A673 (cell line): ENCODE measurements at regions not wholly inside any gene's neighbourhood (a gene's known extent, or its start where the extent isn't known, plus 50 kb on each side); places are given as distances from the start of the nearest gene placed in this dataset.

Experiments
- BruUV-seq: library from RNA; stranded (reverse); fragments of 400-500 nt; replicated peaks from 2 replicates; lab custom pipeline; 2021; lab: Mats Ljungman, UMichigan
- CTCF ChIA-PET: fragments of 300-600 bp; sonication (Branson Sonifier 250); formaldehyde crosslinking; loops from one replicate; lab custom pipeline; 2022; ENCODE audit warnings: antibody characterized with exemption; lab: Charles Lee
- POLR2A ChIA-PET: fragments of 300-600 bp; sonication (Branson Sonifier 250); formaldehyde crosslinking; loops from one replicate; lab custom pipeline; 2022; ENCODE audit warnings: antibody characterized with exemption; ENCODE audit not compliant: low non-redundant PET; lab: Charles Lee
- DNase-seq: peaks from one replicate; pipeline ENCODE4 v3.0.0-alpha.2; 2015; ENCODE audit warnings: low spot score
- H3K27ac ChIP-seq: fragments of 200-600 bp; sonication (generic); 2 replicates; pipeline ENCODE4 v1.5.1; 2016; ENCODE audit warnings: mixed run types, low read depth, mild to moderate bottlenecking, mixed read lengths, antibody characterized with exemption, low read length; ENCODE audit not compliant: poor library complexity, severe bottlenecking
- H3K27me3 ChIP-seq: fragments of 200-600 bp; sonication (generic); replicated peaks from 2 replicates; pipeline ENCODE4 v1.6.1; 2017; ENCODE audit warnings: mixed run types, low read depth, mild to moderate bottlenecking, mixed read lengths, antibody characterized with exemption, low read length; ENCODE audit not compliant: insufficient read depth, poor library complexity
- H3K36me3 ChIP-seq: fragments of 200-600 bp; sonication (generic); 2 replicates; pipeline ENCODE4 v1.6.1; 2016; ENCODE audit warnings: mixed run types, mild to moderate bottlenecking, mixed read lengths, antibody characterized with exemption, low read length; ENCODE audit not compliant: insufficient read depth, poor library complexity, severe bottlenecking
- H3K4me1 ChIP-seq: fragments of 200-600 bp; sonication (generic); 2 replicates; pipeline ENCODE4 v1.6.1; 2017; ENCODE audit warnings: mixed run types, mild to moderate bottlenecking, mixed read lengths, antibody characterized with exemption, low read length; ENCODE audit not compliant: insufficient read depth, poor library complexity, severe bottlenecking
- H3K4me3 ChIP-seq: fragments of 200-600 bp; sonication (generic); 2 replicates; pipeline ENCODE4 v1.5.1; 2016; ENCODE audit warnings: low read depth, mixed run types, mild to moderate bottlenecking, mixed read lengths, low read length; ENCODE audit not compliant: poor library complexity, severe bottlenecking
- H3K9me3 ChIP-seq: fragments of 200-600 bp; sonication (generic); 2 replicates; pipeline ENCODE4 v1.6.1; 2016; ENCODE audit warnings: mixed run types, low read depth, mild to moderate bottlenecking, mixed read lengths, antibody characterized with exemption, low read length; ENCODE audit not compliant: poor library complexity, severe bottlenecking
- EZH2 ChIP-seq: fragments of 200-600 bp; sonication (generic); IDR thresholded peaks from 2 replicates; pipeline ENCODE4 v1.6.1; 2017; ENCODE audit warnings: borderline replicate concordance, low read depth, mild to moderate bottlenecking, mixed read lengths, antibody characterized with exemption, low read length; ENCODE audit not compliant: poor library complexity, severe bottlenecking
- intact Hi-C: fragments of 100-400 bp; cut with micrococcal nuclease; formaldehyde crosslinking; loops from one replicate; pipeline ENCODE4 v1.10.0; 2022; ENCODE audit not compliant: unreplicated experiment
- TF ChIP-seq, protein P1 (sequence below): fragments of 300-800, 200-600 bp; sonication (generic); conservative IDR thresholded peaks from 2 replicates; pipeline ENCODE4 v1.5.1; 2017; ENCODE audit warnings: low read depth, mild to moderate bottlenecking, antibody characterized with exemption, low read length, moderate library complexity, mixed read lengths

DNA sequence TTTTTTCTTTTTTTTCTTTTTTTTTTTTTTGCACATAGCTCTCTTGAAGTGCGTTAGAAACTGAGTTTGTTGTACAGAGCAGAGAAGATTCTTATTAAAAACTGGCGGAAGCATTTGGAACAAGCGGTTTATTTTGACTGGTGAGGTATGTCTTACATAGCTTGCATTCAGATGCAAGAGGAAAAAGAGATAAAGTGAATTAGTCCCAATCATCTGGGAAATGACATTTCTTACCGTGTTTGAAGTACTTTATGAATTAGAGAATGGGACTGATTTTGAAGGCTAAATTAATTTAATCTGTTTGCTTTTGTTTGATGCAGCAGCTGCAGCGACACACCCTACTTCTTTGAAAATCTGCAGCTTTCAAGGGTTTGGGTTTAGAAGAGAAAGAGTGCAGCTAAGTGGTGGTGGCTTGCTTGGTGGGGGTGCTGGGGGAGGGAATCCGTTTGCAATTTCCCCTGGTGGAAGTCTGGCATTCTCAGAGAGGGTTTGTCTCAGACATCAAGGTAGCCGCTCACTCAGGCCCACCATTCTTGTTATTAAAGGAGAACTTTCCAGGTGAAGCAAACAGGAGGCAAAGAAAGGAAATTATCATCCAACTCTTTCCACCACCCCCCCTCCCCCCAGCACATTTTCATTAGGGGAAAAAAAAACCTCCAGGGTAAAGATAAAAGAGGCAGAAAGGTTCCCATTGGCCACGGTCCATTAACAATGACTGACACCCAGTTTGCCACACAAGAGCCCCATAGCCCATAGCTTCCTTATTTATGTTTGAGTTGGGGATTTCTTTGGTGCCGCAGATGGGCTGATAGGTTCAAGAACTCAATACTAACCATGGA, 231.7 kb downstream of the SKIDA1 start:
- CTCF ChIA-PET: interaction anchor here (0.8 kb wide), 1 partner anchor 203 kb away, joined by 4 read pairs; no protein-coding TSS in a partner anchor
- Histone ChIP-seq H3K4me1 (peaks cover 35% of the 10 kb centered on the region), H3K27me3 (no peaks in the 10 kb centered on the region), H3K36me3 (no peaks in the 10 kb centered on the region), H3K4me3 (peak overlapping the region; percentile 32), H3K9me3 (no peaks in the 10 kb centered on the region), H3K27ac (peak overlapping the region; percentile 85)
- TF ChIP-seq, protein P1, sequence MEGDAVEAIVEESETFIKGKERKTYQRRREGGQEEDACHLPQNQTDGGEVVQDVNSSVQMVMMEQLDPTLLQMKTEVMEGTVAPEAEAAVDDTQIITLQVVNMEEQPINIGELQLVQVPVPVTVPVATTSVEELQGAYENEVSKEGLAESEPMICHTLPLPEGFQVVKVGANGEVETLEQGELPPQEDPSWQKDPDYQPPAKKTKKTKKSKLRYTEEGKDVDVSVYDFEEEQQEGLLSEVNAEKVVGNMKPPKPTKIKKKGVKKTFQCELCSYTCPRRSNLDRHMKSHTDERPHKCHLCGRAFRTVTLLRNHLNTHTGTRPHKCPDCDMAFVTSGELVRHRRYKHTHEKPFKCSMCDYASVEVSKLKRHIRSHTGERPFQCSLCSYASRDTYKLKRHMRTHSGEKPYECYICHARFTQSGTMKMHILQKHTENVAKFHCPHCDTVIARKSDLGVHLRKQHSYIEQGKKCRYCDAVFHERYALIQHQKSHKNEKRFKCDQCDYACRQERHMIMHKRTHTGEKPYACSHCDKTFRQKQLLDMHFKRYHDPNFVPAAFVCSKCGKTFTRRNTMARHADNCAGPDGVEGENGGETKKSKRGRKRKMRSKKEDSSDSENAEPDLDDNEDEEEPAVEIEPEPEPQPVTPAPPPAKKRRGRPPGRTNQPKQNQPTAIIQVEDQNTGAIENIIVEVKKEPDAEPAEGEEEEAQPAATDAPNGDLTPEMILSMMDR: no peak
- TF ChIP-seq EZH2: no peak
- BruUV-seq: no TSS peak
- DNase-seq: peak; percentile 48
- POLR2A ChIA-PET: no interaction called here
- intact Hi-C loops: loop anchor here (5.0 to 10.0 kb wide), 2 partner anchors 44 to 81 kb away; no protein-coding TSS in a partner anchor

DNA sequence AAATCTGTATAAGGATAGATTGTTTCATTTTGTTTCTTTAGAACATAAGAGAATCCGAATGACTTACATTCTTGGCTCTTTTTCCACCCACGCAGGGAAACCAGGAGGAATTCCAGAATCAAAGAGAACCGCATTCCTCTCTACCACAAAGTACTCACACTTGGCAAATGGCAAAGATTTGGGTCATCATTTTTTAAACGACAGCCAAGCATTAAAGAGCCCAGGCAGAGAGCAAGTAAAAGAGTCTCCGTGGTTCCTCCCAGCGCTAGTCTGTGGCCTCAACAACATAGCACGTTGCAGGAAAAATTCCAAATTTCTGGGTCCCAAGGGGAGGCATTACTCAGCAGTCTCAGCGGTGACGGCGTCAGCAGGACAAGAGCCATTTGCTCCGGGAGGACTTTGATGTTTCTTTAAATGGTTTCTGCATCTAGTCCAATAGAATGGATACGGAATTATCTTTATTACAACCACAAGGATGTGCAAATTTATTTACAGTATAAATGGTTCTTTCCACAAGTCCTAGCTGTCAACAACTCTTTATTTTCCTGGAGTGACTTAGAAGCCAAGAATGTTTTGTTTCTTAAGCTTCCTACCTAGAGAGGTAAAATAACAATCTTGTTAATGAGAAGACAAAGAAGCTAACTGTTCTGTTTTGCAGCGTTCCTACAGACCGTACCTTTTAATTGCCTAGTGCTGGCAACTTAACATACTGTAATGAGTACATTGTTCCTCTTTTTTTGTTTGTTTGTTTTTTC, 232.5 kb downstream of the SKIDA1 start:
- H3K27me3 ChIP-seq: no peaks in the 10 kb centered on the region
- H3K4me3 ChIP-seq: peak overlapping the region; percentile 32
- H3K9me3 ChIP-seq: no peaks in the 10 kb centered on the region
- peak overlapping the region; percentile 85 for H3K27ac ChIP-seq
- ChIA-PET POLR2A (no interaction called here), CTCF (interaction anchor here (0.8 kb wide), 1 partner anchor 204 kb away, joined by 4 read pairs; no protein-coding TSS in a partner anchor)
- TF ChIP-seq EZH2: no peak
- TF ChIP-seq, protein P1: no peak
- BruUV-seq: TSS peak; percentile 94
- H3K36me3 ChIP-seq: no peaks in the 10 kb centered on the region
- DNase-seq: peak; percentile 98
- intact Hi-C loops: loop anchor here (5.0 to 10.0 kb wide), 2 partner anchors 44 to 82 kb away; no protein-coding TSS in a partner anchor
- H3K4me1 ChIP-seq: peaks cover 33% of the 10 kb centered on the region

DNA sequence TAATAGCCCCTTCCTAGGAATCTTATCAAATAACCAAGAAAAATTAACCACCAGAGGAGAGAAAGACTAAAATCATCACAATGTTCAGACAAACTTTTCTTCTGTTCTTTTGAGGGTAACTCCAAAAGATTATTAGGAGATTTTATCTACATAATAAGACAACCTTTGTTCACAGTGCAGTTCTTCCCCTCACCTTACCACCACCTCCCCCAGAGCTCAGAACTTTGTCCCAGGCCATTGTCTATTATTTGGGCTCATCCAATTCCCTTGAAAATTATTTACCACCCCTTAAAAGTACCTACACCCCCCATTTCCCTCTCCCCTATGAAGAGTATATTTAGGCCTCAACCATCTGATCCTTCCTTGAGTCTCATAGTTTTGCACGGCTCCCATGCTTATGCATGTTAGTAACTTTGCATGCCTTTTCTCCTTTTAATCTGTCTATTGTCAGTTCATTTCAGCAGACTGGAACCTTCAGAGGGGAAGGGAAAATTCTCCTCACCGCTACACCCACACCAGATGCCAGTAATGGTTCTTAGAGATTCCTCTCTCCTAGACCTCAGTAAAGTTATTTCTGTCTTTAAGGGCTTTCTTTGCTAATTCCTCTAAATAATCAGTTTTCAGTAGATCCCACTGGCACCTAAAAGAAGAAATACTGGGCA, 234.9 kb downstream of the SKIDA1 start:
- intact Hi-C loops: loop anchor here (5.0 to 10.0 kb wide), 2 partner anchors 47 to 84 kb away; no protein-coding TSS in a partner anchor
- CTCF ChIA-PET: no interaction called here
- TF ChIP-seq, protein P1: no peak
- no peak for TF ChIP-seq EZH2

More for the DNA sequence above, 234.9 kb downstream of the SKIDA1 start:
- POLR2A ChIA-PET: no interaction called here
- DNase-seq: no peak
- Histone ChIP-seq H3K4me3 (no peak overlapping the region), H3K27me3 (no peaks in the 10 kb centered on the region), H3K27ac (no peak overlapping the region), H3K9me3 (no peaks in the 10 kb centered on the region), H3K36me3 (no peaks in the 10 kb centered on the region), H3K4me1 (peaks cover 24% of the 10 kb centered on the region)
- no TSS peak for BruUV-seq
